ENCODE measurements at regions not wholly inside any gene's neighbourhood (a gene's known extent, or its start where the extent isn't known, plus 50 kb on each side); places are given as distances from the start of the nearest gene placed in this dataset.

DNA sequence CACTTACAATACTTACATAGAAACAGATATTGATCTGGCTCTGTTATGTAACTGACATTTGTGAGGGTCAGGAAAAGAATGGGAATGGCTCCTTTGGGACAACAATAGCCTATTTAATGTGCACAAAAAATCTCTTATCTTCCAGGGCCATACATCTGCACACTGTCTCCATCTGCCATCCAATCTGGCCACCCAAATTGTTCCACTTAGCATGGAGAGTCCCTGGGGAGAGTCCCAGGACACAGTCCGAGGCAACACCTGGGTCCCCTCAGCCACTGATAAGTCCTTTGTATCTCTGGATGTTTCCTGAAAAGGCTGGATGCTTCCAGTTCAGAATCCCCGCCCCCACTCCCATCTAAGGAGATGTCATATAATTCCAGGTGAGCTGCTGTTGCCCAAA lies 274.2 kb upstream of the NCKAP5 start:
- Histone ChIP-seq H3K36me3 (no peaks in the 10 kb centered on the region), H3K27ac (replicated peaks in 1 of 4) (no peak overlapping the region), H3K9me3 (no peaks in the 10 kb centered on the region), H3K4me1 (peaks cover 4 to 12% (median 8%) of the 10 kb centered on the region in 4 donors), H3K27me3 (no peaks in the 10 kb centered on the region), H3K4me3 (no peak overlapping the region)
- TF ChIP-seq, protein P1, sequence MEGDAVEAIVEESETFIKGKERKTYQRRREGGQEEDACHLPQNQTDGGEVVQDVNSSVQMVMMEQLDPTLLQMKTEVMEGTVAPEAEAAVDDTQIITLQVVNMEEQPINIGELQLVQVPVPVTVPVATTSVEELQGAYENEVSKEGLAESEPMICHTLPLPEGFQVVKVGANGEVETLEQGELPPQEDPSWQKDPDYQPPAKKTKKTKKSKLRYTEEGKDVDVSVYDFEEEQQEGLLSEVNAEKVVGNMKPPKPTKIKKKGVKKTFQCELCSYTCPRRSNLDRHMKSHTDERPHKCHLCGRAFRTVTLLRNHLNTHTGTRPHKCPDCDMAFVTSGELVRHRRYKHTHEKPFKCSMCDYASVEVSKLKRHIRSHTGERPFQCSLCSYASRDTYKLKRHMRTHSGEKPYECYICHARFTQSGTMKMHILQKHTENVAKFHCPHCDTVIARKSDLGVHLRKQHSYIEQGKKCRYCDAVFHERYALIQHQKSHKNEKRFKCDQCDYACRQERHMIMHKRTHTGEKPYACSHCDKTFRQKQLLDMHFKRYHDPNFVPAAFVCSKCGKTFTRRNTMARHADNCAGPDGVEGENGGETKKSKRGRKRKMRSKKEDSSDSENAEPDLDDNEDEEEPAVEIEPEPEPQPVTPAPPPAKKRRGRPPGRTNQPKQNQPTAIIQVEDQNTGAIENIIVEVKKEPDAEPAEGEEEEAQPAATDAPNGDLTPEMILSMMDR (IDR thresholded peaks at IDR 0.05): no peak
- no peak for TF ChIP-seq POLR2A (IDR thresholded peaks at IDR 0.05; ENCODE audit: low read depth)
- TF ChIP-seq POLR2AphosphoS5 (IDR thresholded peaks at IDR 0.05): no peak
- TF ChIP-seq EP300 (IDR thresholded peaks at IDR 0.05): no peak
- DNase-seq (ENCODE audit: extremely low spot score): no peak
- intact Hi-C loops (cut with DNase I): loop anchor here (5.0 kb wide), 2 partner anchors 670 to 1295 kb away; no protein-coding TSS in a partner anchor
- 72% methylated on average over 2 of the region's 2 CpGs for WGBS

DNA sequence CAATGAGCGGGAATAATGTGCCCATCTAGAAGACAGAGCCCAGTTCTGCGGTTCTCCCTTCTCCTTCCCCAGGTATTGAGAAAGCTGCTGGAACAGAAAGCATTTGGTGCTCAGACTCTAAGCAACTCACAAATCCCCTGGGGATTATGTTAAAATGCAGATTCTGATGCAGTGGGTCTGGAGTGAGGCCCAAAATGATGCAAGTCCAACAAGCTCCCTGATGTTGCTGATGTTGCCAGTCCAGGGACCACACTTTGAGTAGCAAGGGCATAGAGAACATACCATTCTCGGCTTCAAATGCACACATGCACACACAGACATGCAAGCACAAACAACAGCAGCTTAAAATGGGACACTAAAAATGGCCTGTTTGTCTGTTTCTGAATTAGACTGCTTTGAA lies 274.8 kb upstream of the NCKAP5 start:
- H3K4me3 ChIP-seq: no peak overlapping the region
- H3K27ac ChIP-seq (replicated peaks in 1 of 4): no peak overlapping the region
- intact Hi-C loops (cut with DNase I): loop anchor here (5.0 kb wide), 2 partner anchors 671 to 1296 kb away; no protein-coding TSS in a partner anchor
- no peaks in the 10 kb centered on the region for H3K9me3 ChIP-seq
- peaks cover 4 to 12% (median 8%) of the 10 kb centered on the region in 4 donors for H3K4me1 ChIP-seq
- no peaks in the 10 kb centered on the region for H3K27me3 ChIP-seq
- TF ChIP-seq, protein P1 (IDR thresholded peaks at IDR 0.05): no peak
- no peak for TF ChIP-seq EP300 (IDR thresholded peaks at IDR 0.05)
- TF ChIP-seq POLR2A (IDR thresholded peaks at IDR 0.05; ENCODE audit: low read depth): no peak
- no peak for TF ChIP-seq POLR2AphosphoS5 (IDR thresholded peaks at IDR 0.05)
- no peak for DNase-seq (ENCODE audit: extremely low spot score)
- 90% methylated on average over 3 of the region's 3 CpGs for WGBS
- H3K36me3 ChIP-seq: no peaks in the 10 kb centered on the region

DNA sequence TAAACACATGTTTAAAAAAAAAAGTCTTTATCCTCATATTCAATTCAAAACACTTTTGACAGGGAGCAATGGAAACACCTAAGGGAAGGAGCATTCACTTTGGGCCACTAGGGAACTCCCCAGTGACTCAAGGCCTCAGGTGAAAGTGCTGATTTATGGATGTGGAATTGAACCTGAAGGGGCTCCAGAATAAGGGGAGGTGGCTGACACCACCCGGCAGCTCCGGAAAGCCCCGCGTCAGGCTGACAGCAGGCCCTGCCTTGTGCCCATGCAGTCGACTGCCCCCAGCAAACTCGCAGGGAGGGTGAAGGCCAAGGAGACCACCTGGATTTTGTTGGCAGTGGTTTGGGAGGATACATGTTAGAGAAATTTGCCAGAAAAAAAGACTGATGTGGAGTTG lies 275.3 kb upstream of the NCKAP5 start:
- DNase-seq (ENCODE audit: extremely low spot score): no peak
- Histone ChIP-seq H3K36me3 (no peaks in the 10 kb centered on the region), H3K27me3 (no peaks in the 10 kb centered on the region), H3K9me3 (no peaks in the 10 kb centered on the region), H3K27ac (replicated peaks in 1 of 4) (no peak overlapping the region), H3K4me3 (no peak overlapping the region), H3K4me1 (peaks cover 4 to 13% (median 8%) of the 10 kb centered on the region in 4 donors)
- intact Hi-C loops (cut with DNase I): loop anchor here (5.0 kb wide), 2 partner anchors 671 to 1296 kb away; no protein-coding TSS in a partner anchor
- 93% methylated on average over 6 of the region's 6 CpGs for WGBS
- TF ChIP-seq POLR2A (IDR thresholded peaks at IDR 0.05; ENCODE audit: low read depth): no peak
- no peak for TF ChIP-seq EP300 (IDR thresholded peaks at IDR 0.05)
- TF ChIP-seq, protein P1 (IDR thresholded peaks at IDR 0.05): no peak
- no peak for TF ChIP-seq POLR2AphosphoS5 (IDR thresholded peaks at IDR 0.05)

DNA sequence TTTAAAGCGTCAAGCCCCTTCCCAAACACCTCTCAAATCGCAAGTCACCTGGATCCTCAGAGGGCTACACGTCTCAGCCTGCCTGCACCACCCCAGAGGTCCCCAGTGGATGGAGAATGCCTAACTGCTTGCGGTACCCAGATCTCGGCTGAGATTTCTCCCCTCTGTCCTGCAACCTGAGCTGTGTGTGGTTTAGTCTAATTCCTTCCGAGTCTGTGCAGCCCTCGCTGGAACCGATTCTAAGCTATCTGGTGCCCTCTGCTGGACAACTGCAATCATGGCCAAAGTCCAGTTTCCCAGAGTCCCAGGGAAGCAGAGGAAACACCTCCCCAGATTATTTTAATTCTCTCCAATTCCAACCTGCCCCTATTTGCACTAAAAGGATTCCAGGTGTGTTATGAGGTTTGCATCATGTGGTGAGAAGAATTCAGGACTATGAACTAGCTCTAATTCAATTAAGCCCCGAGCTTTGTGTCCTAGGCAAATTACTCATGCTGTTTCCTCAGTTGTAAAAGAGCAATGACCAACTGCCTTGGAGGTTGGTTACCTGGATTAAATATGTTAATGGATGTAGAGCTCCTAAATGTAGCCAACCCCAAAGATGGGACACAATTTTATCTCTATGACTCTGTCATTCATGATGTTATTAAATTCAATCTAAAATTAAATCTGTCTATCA lies 276.1 kb upstream of the NCKAP5 start:
- 52% methylated on average over 6 of the region's 9 CpGs for WGBS
- Histone ChIP-seq H3K36me3 (no peaks in the 10 kb centered on the region), H3K4me1 (peaks cover 4 to 15% (median 8%) of the 10 kb centered on the region in 4 donors), H3K27ac (replicated peaks in 1 of 4) (no peak overlapping the region), H3K4me3 (no peak overlapping the region), H3K9me3 (no peaks in the 10 kb centered on the region), H3K27me3 (no peaks in the 10 kb centered on the region)
- no peak for DNase-seq (ENCODE audit: extremely low spot score)
- TF ChIP-seq, protein P1 (IDR thresholded peaks at IDR 0.05): peak; percentile 76 to 95 (median 78)
- no peak for TF ChIP-seq POLR2A (IDR thresholded peaks at IDR 0.05; ENCODE audit: low read depth)
- intact Hi-C loops (cut with DNase I): loop anchor here (5.0 kb wide), 2 partner anchors 672 to 1297 kb away; no protein-coding TSS in a partner anchor

Measured in esophagus muscularis mucosa (tissue), 4 donors.